Esophagus muscularis mucosa (tissue), 4 donors: ENCODE measurements at regions not wholly inside any gene's neighbourhood (a gene's known extent, or its start where the extent isn't known, plus 50 kb on each side); places are given as distances from the start of the nearest gene placed in this dataset.

Experiments used
- DNase-seq: peaks from one replicate; pipeline ENCODE4 v3.0.0-alpha.2; 2017; ENCODE audit errors: extremely low spot score
- H3K27ac ChIP-seq, 4 donors: fragments of 200-600 bp; sonication (generic); replicated peaks in 1 of 4; 1 replicate in 3 of 4; 2 replicates in 1 of 4; pipeline ENCODE4 v1.5.1; 2016 to 2019; ENCODE audit warnings: mild to moderate bottlenecking in 1 of 4
- H3K27me3 ChIP-seq, 4 donors: fragments of 200-600 bp; sonication (generic); one replicate each; pipeline versions ENCODE4 v1.5.1 to v1.6.0; 2016 to 2019
- H3K36me3 ChIP-seq, 4 donors: fragments of 200-600 bp; sonication (generic); one replicate each; pipeline ENCODE4 v1.5.1; 2016 to 2019
- H3K4me1 ChIP-seq, 4 donors: fragments of 200-600 bp; sonication (generic); one replicate each; pipeline ENCODE4 v1.5.1; 2016 to 2019
- H3K4me3 ChIP-seq, 4 donors: fragments of 200-600 bp; sonication (generic); 1 replicate in 2 of 4; 2 replicates in 2 of 4; pipeline ENCODE4 v1.5.1; 2016 to 2019; ENCODE audit warnings: mild to moderate bottlenecking in 4 of 4, moderate library complexity in 1 of 4
- H3K9me3 ChIP-seq, 4 donors: fragments of 200-600 bp; sonication (generic); 1 replicate in 3 of 4; 2 replicates in 1 of 4; pipeline ENCODE4 v1.5.1; 2016 to 2019
- EP300 ChIP-seq: sonication (generic); formaldehyde crosslinking; IDR thresholded peaks from one replicate; pipeline ENCODE4 v1.6.1; 2017; ENCODE audit warnings: antibody characterized with exemption
- POLR2A ChIP-seq: fragments of 450-650 bp; IDR thresholded peaks from one replicate; pipeline ENCODE4 v1.6.1; 2017; ENCODE audit warnings: antibody characterized with exemption, moderate library complexity, mild to moderate bottlenecking, low read depth
- POLR2AphosphoS5 ChIP-seq, 2 donors: sonication (generic); formaldehyde crosslinking; IDR thresholded peaks; one replicate each; pipeline ENCODE4 v1.6.1; 2017; ENCODE audit warnings: antibody characterized with exemption in 2 of 2
- WGBS: methylation state at CpG from one replicate; pipeline ENCODE4 v1.1.5; 2018; 5-methylcytosine and 5-hydroxymethylcytosine counted together
- intact Hi-C: fragments of 100-400 bp; cut with DNase I; formaldehyde crosslinking; loops from one replicate; pipeline ENCODE4 v1.15.1; 2023
- TF ChIP-seq, protein P1 (sequence below), 3 experiments: fragments of 200-600 bp in 2 of 3; fragments of 450-650 bp in 1 of 3; sonication (generic) in 2 of 3; IDR thresholded peaks; one replicate each; pipeline ENCODE4 v1.5.1; 2017 to 2019; ENCODE audit warnings: antibody characterized with exemption in 3 of 3, mild to moderate bottlenecking in 2 of 3, moderate library complexity in 1 of 3

DNA sequence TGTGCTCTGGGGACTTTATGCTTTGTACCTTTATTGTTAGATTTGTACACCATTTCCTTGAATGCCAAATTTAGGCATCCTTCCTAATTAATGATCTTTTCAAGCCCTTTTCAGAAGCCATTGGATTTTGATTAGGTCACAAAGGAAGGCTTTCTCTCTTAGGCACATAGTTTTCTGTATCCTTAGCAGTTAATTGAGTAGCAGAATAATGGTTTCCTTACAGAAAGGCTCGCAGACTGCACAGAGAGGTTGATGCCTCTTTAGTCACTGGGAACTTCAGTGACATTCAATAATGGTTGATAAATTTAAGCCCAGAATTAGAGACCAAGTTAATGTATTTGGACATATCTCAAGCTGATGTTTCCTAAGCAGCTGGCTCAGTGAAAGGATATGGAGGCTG, 139.1 kb upstream of the VGLL2 start:
- intact Hi-C loops, result no loop called here
- Histone ChIP-seq H3K4me1 (no peaks in the 10 kb centered on the region), H3K36me3 (no peaks in the 10 kb centered on the region), H3K27me3 (no peaks in the 10 kb centered on the region), H3K27ac (no peak overlapping the region), H3K9me3 (no peaks in the 10 kb centered on the region), H3K4me3 (no peak overlapping the region)
- TF ChIP-seq EP300 (no peak), POLR2A (no peak), POLR2AphosphoS5 (IDR thresholded peaks at IDR 0.05) (no peak)
- TF ChIP-seq, protein P1, sequence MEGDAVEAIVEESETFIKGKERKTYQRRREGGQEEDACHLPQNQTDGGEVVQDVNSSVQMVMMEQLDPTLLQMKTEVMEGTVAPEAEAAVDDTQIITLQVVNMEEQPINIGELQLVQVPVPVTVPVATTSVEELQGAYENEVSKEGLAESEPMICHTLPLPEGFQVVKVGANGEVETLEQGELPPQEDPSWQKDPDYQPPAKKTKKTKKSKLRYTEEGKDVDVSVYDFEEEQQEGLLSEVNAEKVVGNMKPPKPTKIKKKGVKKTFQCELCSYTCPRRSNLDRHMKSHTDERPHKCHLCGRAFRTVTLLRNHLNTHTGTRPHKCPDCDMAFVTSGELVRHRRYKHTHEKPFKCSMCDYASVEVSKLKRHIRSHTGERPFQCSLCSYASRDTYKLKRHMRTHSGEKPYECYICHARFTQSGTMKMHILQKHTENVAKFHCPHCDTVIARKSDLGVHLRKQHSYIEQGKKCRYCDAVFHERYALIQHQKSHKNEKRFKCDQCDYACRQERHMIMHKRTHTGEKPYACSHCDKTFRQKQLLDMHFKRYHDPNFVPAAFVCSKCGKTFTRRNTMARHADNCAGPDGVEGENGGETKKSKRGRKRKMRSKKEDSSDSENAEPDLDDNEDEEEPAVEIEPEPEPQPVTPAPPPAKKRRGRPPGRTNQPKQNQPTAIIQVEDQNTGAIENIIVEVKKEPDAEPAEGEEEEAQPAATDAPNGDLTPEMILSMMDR (IDR thresholded peaks at IDR 0.05), result no peak
- no peak for DNase-seq
- 79% methylated on average over 1 of the region's 1 CpG for WGBS

GRCh38 chr6:117128052-117128451, 137.3 kb upstream of the VGLL2 start:
- Histone ChIP-seq H3K36me3 (no peaks in the 10 kb centered on the region), H3K4me1 (no peaks in the 10 kb centered on the region), H3K4me3 (no peak overlapping the region), H3K27me3 (no peaks in the 10 kb centered on the region), H3K27ac (no peak overlapping the region), H3K9me3 (no peaks in the 10 kb centered on the region)
- 81% methylated on average over 1 of the region's 1 CpG for WGBS
- intact Hi-C loops, result no loop called here
- no peak for TF ChIP-seq POLR2A
- TF ChIP-seq, protein P1 (IDR thresholded peaks at IDR 0.05), result no peak
- TF ChIP-seq EP300, result no peak
- TF ChIP-seq POLR2AphosphoS5 (IDR thresholded peaks at IDR 0.05), result no peak
- DNase-seq, result no peak

GRCh38 chr6:117130125-117130524, 135.2 kb upstream of the VGLL2 start:
- DNase-seq, result no peak
- intact Hi-C loops, result no loop called here
- Histone ChIP-seq H3K27ac (no peak overlapping the region), H3K9me3 (no peaks in the 10 kb centered on the region), H3K27me3 (no peaks in the 10 kb centered on the region), H3K4me1 (no peaks in the 10 kb centered on the region), H3K4me3 (no peak overlapping the region), H3K36me3 (no peaks in the 10 kb centered on the region)
- whole genome bisulfite sequencing, result 74% methylated on average over 2 of the region's 2 CpGs
- no peak for TF ChIP-seq POLR2A
- no peak for TF ChIP-seq EP300

DNA sequence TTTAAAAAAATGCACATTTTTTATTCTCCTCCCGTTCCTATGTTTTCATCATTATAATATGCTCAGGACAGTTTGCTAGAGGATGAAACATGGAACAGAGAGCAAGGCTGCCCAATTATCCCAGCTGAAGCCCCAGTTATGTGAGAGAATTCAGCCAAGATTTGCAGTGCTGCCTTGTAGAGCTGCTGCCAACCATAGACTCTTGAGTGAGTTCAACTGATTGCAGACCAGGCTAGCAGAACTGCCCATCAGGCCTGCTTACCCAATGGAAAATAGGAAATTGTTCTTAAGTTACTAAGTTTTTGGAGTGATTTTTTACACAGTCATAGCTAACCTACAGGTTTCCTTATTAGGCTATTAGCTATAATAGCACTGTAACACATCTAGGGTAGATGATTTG, 128.7 kb upstream of the VGLL2 start:
- WGBS, result 53% methylated on average over 1 of the region's 1 CpG
- no peak for DNase-seq
- Histone ChIP-seq H3K36me3 (no peaks in the 10 kb centered on the region), H3K4me3 (no peak overlapping the region), H3K27ac (no peak overlapping the region), H3K4me1 (peaks cover 0 to 13% (median 9%) of the 10 kb centered on the region in 4 donors), H3K9me3 (no peaks in the 10 kb centered on the region), H3K27me3 (no peaks in the 10 kb centered on the region)
- intact Hi-C loops, result no loop called here
- TF ChIP-seq EP300, result no peak
- TF ChIP-seq POLR2AphosphoS5 (IDR thresholded peaks at IDR 0.05), result no peak
- TF ChIP-seq POLR2A, result no peak
- TF ChIP-seq, protein P1 (IDR thresholded peaks at IDR 0.05), result no peak

DNA sequence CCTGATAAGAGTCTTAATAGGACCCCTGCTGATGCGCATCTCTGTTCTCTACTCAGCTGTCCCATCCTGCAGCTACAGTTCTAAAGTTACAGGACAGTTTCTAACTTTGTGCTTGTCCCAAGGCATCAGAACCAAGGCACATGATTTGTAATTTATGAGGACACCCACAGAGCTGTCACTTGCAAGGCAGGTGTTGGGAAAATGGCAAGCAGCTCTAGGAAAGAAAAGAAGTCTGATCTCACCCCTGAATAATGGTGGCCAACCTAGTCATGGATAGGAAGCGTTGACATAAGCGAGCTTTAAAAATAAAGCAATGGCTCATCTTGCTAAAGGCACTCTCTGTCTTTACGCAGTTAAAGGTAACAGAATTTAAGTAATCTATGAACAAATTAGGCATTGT, 127.6 kb upstream of the VGLL2 start:
- no peak overlapping the region for H3K27ac ChIP-seq
- TF ChIP-seq, protein P1 (IDR thresholded peaks at IDR 0.05), result no peak
- H3K27me3 ChIP-seq, result no peaks in the 10 kb centered on the region
- no peaks in the 10 kb centered on the region for H3K36me3 ChIP-seq
- intact Hi-C loops, result no loop called here
- 92% methylated on average over 4 of the region's 4 CpGs for WGBS
- H3K9me3 ChIP-seq, result no peaks in the 10 kb centered on the region
- no peak for DNase-seq
- no peak overlapping the region for H3K4me3 ChIP-seq
- H3K4me1 ChIP-seq, result peaks cover 0 to 13% (median 9%) of the 10 kb centered on the region in 4 donors
